Fibroblast of skin of left biceps (primary cell): ENCODE measurements at regions not wholly inside any gene's neighbourhood (a gene's known extent, or its start where the extent isn't known, plus 50 kb on each side); places are given as distances from the start of the nearest gene placed in this dataset.
"Not testable (repeated sequence)": the region's sequence is repeated elsewhere in the genome, so short reads cannot be mapped to it uniquely, and the experiment has no call there.

Experiments
- DNase-seq, 2 experiments: peaks; one replicate each; pipeline ENCODE4 v3.0.0-alpha.2; 2013; ENCODE audit warnings: low read depth in 2 of 2

- DNase-seq, result no peak
These were observed 90.3 kb upstream of the PAM start for GRCh38 chr5:102664616-102665335.

GRCh38 chr5:102666164-102666946 is 88.8 kb upstream of the PAM start:
- peak; percentile 61 to 63 for DNase-seq

DNA sequence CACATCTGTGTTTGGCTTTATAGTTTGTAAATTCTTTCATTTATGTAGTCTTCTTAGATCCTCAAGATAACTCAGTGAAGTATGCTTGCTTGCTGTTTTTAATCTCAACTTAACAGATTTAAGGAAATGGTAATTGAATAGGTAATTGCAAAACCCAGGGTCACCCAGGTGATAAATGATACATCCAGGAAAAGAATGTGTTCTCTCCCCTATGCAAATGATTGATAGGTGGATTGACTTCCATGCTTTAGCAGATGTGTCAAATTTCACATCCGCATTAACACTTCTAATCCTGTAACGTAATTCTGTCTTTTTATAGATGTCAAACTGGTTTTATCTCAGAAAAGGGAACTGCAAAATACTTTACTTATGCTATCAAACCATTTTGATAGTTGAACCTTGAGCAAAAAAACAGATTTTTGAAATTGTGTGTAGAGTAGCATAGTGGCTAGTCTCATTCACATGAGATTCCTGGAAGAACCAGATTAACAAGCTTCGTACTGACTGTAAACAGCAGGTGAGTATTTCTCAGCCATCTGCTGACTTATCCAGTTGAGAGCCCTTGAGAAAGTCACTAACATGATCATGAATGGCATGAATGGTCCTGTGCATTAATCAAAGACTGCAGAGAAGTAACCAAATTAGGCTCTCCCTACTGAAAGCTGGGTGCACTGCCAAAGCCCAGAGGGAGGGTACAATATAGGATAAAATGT is 86.7 kb upstream of the PAM start:
- no peak for DNase-seq

DNA sequence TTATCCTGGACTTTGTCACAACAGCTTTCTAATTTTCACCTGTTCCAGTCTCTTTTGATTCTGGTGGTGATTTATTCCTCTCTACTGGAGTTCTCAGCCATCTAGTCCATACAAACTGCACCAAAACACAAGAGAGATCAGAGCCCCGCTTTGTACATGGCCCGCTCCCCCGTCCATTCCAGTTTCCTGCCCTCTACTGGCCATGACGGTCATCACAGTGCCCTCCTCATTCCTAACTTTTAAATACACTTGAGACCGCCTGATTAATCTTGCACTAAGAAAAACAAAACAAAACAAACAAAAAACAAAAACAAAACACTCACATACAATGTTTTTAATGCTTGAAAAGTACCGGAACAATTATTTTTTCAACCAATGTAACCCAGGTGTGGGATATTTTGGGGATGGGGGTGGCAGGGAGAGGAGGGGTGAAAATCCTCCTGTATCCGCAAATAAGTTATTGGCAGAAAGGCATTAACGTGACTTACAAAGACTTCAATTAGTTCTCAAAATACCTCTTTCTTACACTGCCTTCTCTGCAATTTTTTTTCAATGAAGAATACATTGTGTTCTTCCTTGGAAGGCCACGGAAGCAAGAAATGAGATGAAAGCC is 84.8 kb upstream of the PAM start:
- DNase-seq, result no peak

- DNase-seq, result not testable (repeated sequence)
These were observed 83.9 kb upstream of the PAM start for GRCh38 chr5:102671033-102671734.

DNA sequence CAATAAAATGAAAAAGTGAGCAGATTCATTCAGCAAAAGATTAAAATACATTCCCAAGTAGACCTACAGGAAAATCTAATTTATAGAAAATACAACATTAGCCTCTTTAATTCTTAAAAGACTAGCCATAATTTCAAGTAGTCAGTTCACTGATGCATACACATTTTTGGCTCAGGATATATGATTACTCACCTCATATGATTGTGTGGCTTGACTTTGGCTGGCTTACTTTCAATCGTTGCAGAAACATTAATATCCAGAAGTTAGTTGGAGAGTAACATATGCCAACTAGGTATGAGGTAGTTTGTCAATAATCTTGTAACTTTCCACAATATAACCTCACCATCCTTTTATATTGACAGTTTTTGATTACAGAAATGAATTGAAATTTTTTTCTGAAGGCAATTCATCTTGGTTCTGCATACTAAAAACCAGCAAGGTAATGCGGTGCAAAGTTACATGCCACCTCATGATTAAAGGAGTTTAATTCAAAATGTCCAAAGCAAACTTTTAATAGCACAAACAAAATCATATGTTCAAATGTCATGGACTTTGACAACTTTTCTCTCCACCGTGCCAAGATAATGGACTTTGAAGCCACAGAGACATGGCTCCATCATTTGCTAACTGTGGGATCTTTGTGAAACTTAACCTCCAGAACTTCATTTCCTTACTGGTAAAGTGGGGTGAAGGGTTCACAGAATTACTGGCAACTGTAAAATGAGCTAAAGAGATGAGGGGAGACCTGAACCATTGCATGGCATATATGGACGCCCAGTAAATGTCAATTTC is 76.6 kb upstream of the PAM start:
- peak; percentile 44 to 47 for DNase-seq

GRCh38 chr5:102681403-102681983 is 73.6 kb upstream of the PAM start:
- DNase-seq, result peak; percentile 38 to 51

GRCh38 chr5:102682101-102682647 is 72.9 kb upstream of the PAM start:
- peak; percentile 11 to 18 for DNase-seq

- not testable (repeated sequence) for DNase-seq
These were observed 67.0 kb upstream of the PAM start for GRCh38 chr5:102688076-102688475.

GRCh38 chr5:102688581-102689342 is 66.3 kb upstream of the PAM start:
- DNase-seq, result not testable (repeated sequence)

DNA sequence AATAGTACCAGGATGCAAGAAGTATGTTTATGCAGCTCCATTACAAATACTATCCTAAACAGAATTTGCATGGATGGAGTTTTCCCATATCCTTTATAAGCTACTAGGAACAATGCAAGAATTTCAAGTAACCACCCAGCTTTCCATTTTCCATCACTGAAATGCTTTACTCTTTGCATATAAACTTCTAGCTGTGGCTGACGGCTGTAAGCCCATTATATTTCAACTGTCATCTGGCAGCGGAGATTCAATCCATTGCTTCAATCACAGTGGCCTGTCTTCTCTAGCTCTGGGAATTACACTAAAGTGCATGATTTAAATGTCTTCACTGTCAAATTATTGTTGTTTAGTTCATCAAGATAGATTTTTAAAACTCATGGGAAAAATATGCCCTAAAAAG is 64.2 kb upstream of the PAM start:
- DNase-seq, result no peak

DNA sequence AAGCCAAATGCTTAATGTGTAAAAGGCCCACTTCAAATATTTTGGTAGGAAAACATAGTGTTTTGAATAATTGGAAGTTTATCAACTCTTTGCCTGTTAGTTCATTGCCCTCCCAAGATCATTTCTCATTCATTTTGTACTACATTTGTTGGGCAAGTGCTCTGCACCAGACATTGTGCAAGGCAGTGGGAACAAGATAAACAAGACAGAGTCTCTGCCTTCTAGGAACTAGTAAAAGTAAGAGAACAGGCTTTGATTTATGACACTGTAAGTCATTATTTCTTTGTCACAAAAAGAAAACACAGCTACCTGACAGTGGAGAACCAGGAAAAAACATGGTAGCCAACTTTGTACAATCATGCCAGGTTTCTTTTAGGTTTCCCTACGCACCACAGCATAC is 63.7 kb upstream of the PAM start:
- DNase-seq, result no peak

GRCh38 chr5:102700120-102700831 is 54.8 kb upstream of the PAM start:
- DNase-seq, result no peak

DNA sequence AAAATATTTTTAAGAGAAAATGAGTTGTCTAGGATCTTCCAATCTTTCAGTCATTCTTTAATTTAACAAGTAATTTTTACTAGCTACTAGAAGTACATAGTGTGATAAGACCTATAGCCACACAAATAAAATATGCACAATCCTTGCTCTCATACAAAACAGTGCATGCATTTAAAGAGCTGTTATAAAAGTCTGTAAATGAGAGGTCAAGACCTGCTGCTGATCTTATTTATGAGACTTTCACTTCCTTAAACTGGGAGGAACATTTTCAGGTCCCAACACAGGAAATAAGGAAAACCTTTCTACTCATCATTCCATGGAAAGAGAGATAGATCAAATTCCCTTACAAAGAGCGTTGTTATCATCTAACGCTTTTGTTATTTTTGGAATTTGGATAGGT is 54.2 kb upstream of the PAM start:
- DNase-seq, result no peak

DNA sequence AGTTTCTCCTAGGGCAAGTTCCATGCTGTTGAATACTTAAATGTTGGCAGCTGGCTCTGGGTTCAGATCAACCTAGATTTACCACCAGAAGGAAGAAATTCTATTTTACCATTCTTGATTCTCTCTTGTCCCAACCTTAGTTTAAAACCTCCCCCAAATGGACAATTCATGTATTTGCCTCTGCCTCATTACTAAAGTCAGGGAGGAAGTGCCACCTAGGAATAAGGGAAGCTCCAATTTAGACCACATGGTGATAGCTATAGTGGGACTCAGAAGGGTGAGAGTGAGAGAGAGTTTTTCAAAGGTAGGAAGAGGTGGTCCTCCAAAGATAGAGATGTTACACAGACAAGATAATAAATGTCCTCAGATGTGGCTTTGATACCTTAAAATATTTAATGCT is 53.4 kb upstream of the PAM start:
- no peak for DNase-seq
